HK-2 (cell line): ENCODE measurements at regions not wholly inside any gene's neighbourhood (a gene's known extent, or its start where the extent isn't known, plus 50 kb on each side); places are given as distances from the start of the nearest gene placed in this dataset.
"Not testable (repeated sequence)": the region's sequence is repeated elsewhere in the genome, so short reads cannot be mapped to it uniquely, and the experiment has no call there.

Source experiments
- DNase-seq: peaks from one replicate; pipeline ENCODE4 v3.0.0-alpha.2; 2018; ENCODE audit not compliant: unreplicated experiment

DNA sequence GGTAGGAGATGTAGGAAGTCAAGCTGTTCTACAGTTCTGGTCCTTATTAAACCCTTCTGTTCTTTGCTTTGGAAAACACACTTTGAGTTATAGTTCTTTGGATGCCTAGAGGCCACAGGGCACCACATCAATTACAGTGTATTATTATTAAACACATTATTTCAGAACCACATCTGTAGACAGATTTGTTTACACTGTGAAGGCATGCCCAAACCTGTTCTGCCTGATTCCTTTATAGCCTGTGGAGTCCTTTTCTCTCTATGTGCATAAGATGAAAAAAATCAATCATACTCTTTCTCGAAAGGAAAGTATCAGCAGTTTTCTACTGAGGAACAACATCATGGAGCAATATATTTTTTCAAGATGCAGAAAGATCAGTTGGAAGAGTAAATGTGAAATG is 371.3 kb upstream of the INTU start:
- no peak for DNase-seq

DNA sequence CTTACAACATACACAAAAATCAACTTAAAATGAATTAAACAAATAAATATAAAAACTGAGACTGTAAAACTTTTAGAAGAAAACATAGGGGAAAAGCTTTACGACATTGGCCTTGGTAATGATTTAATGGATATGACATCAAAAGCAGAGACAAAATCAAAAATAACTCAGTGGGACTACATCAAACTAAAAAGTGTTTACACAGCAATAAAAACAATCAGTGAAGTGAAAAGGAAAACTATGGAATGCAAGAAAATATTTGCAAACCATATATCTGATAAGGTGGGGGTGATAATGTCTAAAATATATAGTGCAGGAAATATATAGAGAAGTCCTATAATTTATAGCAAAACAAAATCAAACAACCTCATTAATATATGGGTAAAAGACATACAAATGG is 364.4 kb upstream of the INTU start:
- no peak for DNase-seq

- DNase-seq, result not testable (repeated sequence)
Observed at GRCh38 chr4:127277023-127277422, 355.7 kb upstream of the INTU start.

GRCh38 chr4:127284236-127284635 is 348.5 kb upstream of the INTU start:
- no peak for DNase-seq

DNA sequence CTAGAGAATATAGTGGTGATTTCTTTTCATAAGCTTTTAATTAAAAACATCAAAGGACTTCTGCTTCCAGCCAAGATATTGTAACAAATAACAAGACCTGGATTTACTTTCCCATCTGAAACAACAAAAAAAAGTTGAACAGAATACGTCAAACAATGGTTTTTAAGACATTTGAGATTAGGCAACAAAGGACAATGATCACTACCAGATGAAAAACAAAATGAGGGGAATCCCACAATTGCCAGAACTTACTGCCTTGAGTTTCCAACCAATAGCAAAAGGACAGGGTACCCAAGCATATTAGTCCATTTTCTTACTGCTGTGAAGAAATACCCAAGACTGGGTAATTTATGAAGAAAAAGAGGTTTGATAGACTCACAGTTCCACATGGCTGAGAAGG is 341.4 kb upstream of the INTU start:
- DNase-seq, result no peak

DNA sequence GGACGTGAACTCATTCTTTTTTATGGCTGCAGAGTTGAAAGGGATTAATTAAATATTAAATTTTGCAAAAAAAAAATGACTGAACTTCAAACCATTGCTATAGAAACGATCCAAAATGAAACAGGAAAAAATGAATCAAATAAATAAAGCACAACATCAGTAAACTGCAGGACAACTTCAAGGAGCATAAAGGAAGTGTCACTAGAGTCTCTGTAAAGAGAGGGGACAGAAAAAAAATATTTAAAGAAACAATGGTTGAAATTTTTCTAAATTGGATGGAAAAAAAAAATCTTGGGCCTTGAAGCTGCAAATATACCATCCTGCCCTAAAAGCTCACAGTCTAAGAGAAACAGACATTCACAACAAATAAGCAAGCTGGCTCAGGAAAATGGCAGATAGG is 339.3 kb upstream of the INTU start:
- no peak for DNase-seq

GRCh38 chr4:127304356-127304755 is 328.4 kb upstream of the INTU start:
- DNase-seq, result no peak

DNA sequence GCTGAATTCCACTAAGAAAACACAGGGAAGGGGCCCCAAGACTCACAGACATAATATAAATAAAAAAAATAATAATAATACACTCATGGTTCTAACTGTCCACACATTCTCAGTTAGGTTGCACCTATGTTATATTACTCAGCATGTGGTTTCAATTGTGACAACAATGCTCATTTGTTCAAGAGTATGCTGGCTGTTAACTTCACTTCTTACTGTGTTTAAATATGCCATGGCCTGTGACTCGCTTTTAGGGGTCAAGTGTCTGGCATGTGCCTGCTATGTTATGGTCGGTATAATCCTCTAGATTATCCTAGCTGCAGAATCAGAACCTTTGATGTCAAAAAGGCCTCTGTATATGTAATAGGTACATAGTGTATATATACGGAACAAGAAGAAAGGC is 324.8 kb upstream of the INTU start:
- no peak for DNase-seq

DNA sequence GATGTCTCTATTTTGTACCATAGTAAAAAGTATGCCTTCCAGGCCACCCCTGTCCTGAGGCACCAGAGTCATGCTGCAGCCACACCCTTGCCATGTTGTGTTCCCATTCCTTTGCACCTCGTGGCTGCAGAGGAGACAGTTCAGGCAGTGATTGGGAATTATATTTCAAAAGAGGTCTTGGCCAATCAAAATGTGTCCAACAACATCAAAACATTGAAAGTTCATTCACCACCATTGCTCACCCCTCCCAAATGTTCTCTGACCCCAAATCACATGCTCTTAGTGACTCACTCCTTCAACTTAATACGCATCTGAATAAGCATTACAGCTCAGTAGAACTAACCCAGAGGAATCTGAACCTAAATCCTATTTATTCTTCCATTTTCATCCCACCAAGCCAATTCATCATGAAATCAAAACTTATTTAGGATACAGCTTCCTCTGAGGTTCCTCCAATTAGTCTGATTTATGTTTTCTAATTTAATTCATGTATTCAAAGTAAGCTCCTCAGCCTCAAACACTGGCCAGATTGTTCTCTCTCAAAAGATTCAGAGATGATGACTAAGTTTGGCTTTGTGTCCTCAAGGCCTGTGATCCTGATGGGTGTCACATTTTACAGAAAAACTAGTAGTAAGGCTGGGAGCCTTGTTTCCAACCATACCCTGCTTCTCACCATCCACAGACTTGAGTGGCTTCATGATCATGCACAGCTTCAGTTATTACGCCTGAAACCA is 323.2 kb upstream of the INTU start:
- no peak for DNase-seq

DNA sequence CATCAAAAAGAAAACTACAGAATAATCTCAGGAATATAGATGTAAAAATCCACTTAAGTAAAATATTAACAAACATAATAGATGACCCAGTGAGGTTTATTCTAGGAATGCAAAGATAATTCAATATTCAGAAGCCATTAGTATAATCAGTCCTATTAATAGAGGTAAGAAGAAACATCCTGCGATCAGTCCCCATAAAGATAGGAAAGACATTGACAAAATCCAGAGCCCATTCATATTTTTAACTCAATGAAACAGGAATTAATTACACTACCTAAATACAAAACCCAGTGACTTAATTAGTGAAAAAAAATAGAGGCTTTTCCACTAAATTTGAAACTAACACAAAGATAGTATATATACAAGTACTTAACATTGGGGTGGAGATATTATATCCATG is 321.4 kb upstream of the INTU start:
- no peak for DNase-seq

GRCh38 chr4:127311924-127312323 is 320.8 kb upstream of the INTU start:
- DNase-seq, result no peak

- no peak for DNase-seq
Observed at GRCh38 chr4:127313767-127314166, 319.0 kb upstream of the INTU start.

DNA sequence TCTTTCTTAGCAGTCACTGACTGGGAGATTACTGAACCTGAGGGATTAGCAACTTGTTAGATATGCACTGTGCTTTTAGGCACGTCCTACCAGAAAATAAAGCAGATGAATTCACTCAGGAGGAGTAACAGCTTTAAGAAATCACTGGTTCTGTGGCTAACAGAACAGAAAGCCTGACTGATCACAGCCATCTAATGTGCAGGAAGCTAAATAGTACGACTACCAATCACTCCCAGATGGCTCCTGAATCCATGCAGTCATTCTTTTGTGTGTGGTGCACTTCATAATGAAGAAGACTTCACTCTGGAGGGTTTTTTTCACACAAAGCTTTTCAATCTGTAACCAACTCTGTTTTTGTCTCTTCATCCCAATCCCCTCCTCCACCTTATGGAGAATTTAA is 305.3 kb upstream of the INTU start:
- no peak for DNase-seq

DNA sequence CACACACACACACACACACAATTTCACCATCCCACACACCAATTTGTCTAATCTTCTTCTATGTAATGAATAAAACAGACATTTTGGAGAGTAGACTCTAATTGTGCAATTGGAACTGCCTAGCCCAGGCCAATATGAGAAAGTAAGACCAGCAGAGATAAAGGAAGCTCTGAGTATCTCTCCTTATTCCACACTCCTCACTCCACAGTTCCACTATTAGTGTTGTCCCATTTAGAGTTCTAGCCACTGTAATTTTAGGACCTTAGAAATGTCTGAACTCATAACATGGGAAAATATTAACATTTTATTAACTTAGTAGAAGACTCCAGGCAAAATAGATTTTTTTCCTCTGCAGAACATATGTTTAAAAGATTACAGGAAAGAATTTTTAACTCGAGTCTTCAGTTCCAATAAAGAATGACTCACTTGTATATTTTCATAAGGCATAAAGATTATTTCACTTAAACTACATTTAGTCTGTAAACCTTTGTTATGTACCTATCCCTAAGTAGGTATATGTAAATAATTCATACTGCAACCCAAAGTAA is 297.6 kb upstream of the INTU start:
- no peak for DNase-seq

- DNase-seq, result no peak
Observed at GRCh38 chr4:127335732-127336131, 297.0 kb upstream of the INTU start.

DNA sequence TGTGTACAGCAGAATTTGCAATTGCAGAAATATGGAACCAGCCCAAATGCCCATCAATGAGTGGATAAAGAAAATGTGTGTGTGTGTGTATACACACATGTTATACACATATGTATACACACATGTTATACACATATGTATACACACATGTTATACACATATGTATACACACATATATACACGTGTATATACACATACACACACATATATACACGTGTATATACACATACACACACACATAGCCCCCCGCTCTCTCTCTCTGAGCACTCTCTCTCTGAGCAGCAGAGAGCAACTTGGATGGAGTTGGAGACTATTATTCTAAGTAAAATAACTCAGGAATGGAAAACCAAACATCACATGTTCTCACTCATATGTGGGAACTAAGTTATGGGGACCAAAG is 289.6 kb upstream of the INTU start:
- DNase-seq, result not testable (repeated sequence)

GRCh38 chr4:127344071-127344470 is 288.7 kb upstream of the INTU start:
- no peak for DNase-seq

DNA sequence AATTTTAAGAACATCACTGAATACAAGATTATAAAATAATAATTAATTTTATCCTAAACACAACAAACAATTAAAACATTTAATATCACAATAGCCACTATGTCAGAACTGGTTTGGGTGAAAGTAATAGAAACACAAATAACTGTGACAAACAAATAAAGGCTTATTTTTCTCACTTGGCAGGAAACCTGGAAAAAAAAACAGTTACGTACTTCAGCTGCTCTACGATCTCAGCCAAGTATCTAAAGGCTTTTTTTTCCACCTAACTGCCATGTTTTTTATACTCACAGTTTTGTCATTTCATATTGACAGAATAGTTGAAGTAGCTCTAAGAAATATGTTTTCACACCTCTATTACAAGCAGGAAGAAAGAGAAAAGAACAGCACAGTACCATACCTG is 284.8 kb upstream of the INTU start:
- DNase-seq, result no peak

DNA sequence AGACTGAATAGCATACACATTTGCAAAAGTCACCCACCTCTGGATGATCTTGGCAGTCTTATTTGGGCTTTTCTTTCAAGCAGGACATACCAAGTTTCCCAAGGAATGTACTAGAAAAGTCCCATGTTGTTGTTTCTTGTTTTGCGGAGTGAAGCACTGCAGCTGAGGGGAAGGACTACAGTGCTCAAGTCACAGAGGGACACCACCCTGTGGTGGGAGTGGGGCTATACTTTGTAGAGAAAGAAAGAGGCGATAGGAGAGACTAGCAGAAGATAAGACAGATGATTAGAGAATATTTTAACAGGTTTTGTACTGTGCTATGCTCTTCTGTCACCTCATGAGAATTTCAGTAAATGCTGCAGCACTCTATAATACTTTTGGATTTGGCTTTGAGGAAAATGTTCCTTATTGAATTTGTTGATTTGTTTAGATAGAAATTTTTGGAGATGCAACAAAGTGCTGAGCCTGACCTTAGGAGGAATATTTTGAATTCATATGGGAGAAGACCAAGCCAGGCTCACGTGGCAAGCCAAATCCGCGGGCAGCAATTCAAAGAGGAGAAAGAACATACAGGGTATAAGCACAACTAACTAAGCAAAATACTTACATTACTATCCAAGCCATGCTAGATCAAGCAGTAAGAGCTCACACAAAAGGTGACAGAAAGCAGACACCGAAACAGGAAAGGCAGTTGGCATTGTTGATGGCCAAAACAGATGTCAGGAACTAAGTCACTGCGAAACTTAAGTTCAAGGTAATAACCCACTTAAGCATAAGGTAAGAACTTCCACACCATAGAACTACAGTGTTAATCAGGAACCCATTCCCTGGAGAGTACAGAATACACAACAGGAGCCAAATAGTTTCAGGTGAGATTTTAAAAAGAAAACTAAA is 280.3 kb upstream of the INTU start:
- no peak for DNase-seq

DNA sequence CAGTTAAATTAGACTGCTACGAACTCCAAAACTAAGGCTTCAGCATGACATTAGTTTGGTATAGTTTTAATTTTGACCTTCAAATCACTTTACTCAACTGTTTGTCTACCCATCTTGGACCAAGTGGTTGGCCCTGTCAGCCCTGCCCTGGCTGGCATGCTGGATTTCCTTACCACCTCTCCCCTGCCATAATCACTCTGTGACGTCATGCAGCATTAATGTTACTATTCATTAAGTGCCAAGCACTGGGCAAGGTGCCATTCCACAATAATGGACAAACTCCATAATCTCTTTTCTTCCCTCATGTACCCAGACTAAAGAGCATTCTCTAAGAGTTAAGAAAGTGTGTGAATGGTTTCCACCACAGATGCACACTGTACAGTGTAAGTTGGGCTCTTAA is 277.0 kb upstream of the INTU start:
- DNase-seq, result no peak

DNA sequence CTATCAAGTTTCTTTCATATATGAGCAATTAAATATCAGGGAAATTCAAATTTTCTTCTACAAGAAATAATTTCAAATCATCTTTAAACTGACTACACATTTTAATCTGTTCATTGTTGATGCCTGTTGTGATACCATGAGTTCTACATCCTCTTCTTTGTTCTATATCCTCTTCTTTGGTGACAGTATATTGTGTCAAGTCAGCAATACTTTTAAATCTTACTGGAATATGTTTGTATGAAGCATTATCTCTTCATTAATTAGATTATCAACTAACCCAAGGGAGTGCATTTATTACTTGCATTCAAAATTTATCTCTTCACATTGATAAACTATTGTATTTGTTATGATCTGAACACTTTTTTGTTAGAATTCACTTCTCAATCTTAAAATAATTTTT is 275.0 kb upstream of the INTU start:
- no peak for DNase-seq

- DNase-seq, result no peak
Observed at GRCh38 chr4:127362686-127363085, 270.1 kb upstream of the INTU start.

- DNase-seq, result no peak
Observed at GRCh38 chr4:127364397-127364796, 268.4 kb upstream of the INTU start.
